ENCODE measurements at regions not wholly inside any gene's neighbourhood (a gene's known extent, or its start where the extent isn't known, plus 50 kb on each side); places are given as distances from the start of the nearest gene placed in this dataset.

GRCh38 chr7:33673029-33673700, 232.2 kb upstream of the BMPER start:
- H3K4me3 ChIP-seq: no peak overlapping the region
- H3K4me1 ChIP-seq (replicated peaks in 1 of 2; ENCODE audit: control insufficient read depth in 2 of 2, insufficient read depth in 2 of 2, low read length in 2 of 2): no peaks in the 10 kb centered on the region
- in situ Hi-C loops (cut with MboI): no loop called here
- H3K9me1 ChIP-seq (ENCODE audit: control insufficient read depth, insufficient read depth, low read length): no peaks in the 10 kb centered on the region
- no peak overlapping the region for H2AFZ ChIP-seq (ENCODE audit: low read depth, low read length)
- no peak overlapping the region for H3K4me2 ChIP-seq (ENCODE audit: insufficient read depth, low read length)
- no peak overlapping the region for H3K9ac ChIP-seq (ENCODE audit: insufficient read depth in 1 of 2, low read depth in 2 of 2, low read length in 2 of 2)
- no peaks in the 10 kb centered on the region for H4K20me1 ChIP-seq (replicated peaks; ENCODE audit: control insufficient read depth, insufficient read depth, low read length)
- no peak overlapping the region for H3K27ac ChIP-seq (ENCODE audit: extremely low read depth, low read depth, low read length)
- no peaks in the 10 kb centered on the region for H3K79me2 ChIP-seq (ENCODE audit: control insufficient read depth, insufficient read depth, low read length)
- H3K9me3 ChIP-seq (replicated peaks; ENCODE audit: control insufficient read depth, insufficient read depth, low read depth, low read length): no peaks in the 10 kb centered on the region
- POLR2A ChIA-PET: no interaction called here
- ATAC-seq: no peak
- TF ChIP-seq PKNOX1 (IDR thresholded peaks at IDR 0.05): no peak
- TF ChIP-seq ELF4 (CRISPR knock-in tag; IDR thresholded peaks at IDR 0.05): no peak
- no peak for TF ChIP-seq SOX6 (IDR thresholded peaks at IDR 0.05)
- TF ChIP-seq MEIS2 (IDR thresholded peaks at IDR 0.05; ENCODE audit: partially characterized antibody): no peak
- no peak for TF ChIP-seq ZNF444 (CRISPR knock-in tag; IDR thresholded peaks at IDR 0.05)
- no peak for TF ChIP-seq ZNF12 (CRISPR knock-in tag; IDR thresholded peaks at IDR 0.05)
- TF ChIP-seq RBFOX2 (IDR thresholded peaks at IDR 0.05; ENCODE audit: low read depth, low read length): no peak
- no peak for TF ChIP-seq ZNF79 (CRISPR knock-in tag; IDR thresholded peaks at IDR 0.05; ENCODE audit: low read depth)
- no peak for TF ChIP-seq NFYB (IDR thresholded peaks at IDR 0.05; ENCODE audit: extremely low read depth, insufficient read length)
- no peak for TF ChIP-seq ETV5 (CRISPR knock-in tag; IDR thresholded peaks at IDR 0.05; ENCODE audit: low read depth)
- TF ChIP-seq KAT8 (IDR thresholded peaks at IDR 0.05; ENCODE audit: low read depth): no peak
- no peak for TF ChIP-seq ELF2 (CRISPR knock-in tag; IDR thresholded peaks at IDR 0.05)
- no peak for TF ChIP-seq RBBP5 (IDR thresholded peaks at IDR 0.05; ENCODE audit: borderline replicate concordance, insufficient read depth, low read length, poor library complexity, severe bottlenecking)
- no peak for TF ChIP-seq MBD2 (IDR thresholded peaks at IDR 0.05; ENCODE audit: borderline replicate concordance, low read depth)
- TF ChIP-seq ADNP (tag; IDR thresholded peaks at IDR 0.05): no peak
- no peak for TF ChIP-seq CCAR2 (IDR thresholded peaks at IDR 0.05; ENCODE audit: low read depth, low read length)
- TF ChIP-seq CREB3 (tag; conservative IDR thresholded peaks at IDR 0.05; ENCODE audit: low read depth): no peak
- no peak for TF ChIP-seq HNRNPL (IDR thresholded peaks at IDR 0.05; ENCODE audit: low read depth, low read length)
- no peak for TF ChIP-seq SRSF7 (optimal IDR thresholded peaks at IDR 0.05; ENCODE audit: low read depth, low read length)
- TF ChIP-seq ZNF586 (CRISPR knock-in tag; conservative IDR thresholded peaks at IDR 0.05): no peak
- intact Hi-C loops (cut with micrococcal nuclease): no loop called here
- CTCF ChIA-PET (ENCODE audit: low intra/inter-chr PET ratio): no interaction called here
- FAIRE-seq: no peak
- no peak for DNase-seq (ENCODE audit: extremely low read depth in 1 of 4, low spot score in 3 of 4)
- no peaks in the 10 kb centered on the region for H3K27me3 ChIP-seq (ENCODE audit: control insufficient read depth in 2 of 2, insufficient read depth in 2 of 2, low read length in 2 of 2)
- H3K36me3 ChIP-seq (ENCODE audit: control insufficient read depth, insufficient read depth, low read length): no peaks in the 10 kb centered on the region
- BruUV-seq (replicated peaks): no TSS peak
- WGBS (ENCODE audit: insufficient coverage, low coverage, missing lambda C conversion rate): 3% methylated on average over 4 of the region's 4 CpGs
